T-helper 2 cell treated with Interferon-gamma antibody and Interleukin-4, amounts not matched to agents 100 ng/mL and 5 ng/mL, for 36 hours (primary cell): ENCODE measurements at regions not wholly inside any gene's neighbourhood (a gene's known extent, or its start where the extent isn't known, plus 50 kb on each side); places are given as distances from the start of the nearest gene placed in this dataset.

Experiments
- intact Hi-C: fragments of 100-400 bp; cut with micrococcal nuclease; formaldehyde crosslinking; loops from one replicate; pipeline ENCODE4 v1.15.1; 2023

DNA sequence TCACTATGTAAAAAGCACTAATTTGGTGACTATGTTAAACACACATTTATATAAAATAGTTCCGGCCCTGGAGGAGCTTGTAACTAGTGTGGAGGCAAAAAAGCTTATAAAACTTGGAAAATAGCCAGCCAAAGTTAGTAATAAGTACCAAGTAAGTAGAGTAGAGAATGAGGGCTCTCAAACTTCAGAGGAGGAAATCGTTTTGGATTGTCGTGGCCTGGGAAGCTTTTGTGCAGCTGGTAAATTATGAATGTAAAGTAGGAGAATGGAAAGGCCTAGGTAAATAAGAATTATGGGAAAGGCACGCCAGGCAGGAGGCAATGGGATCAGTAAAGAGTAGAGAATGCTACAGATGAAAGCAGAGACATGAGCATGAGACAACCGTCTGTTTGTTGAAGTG lies 832.7 kb upstream of the ZNF608 start:
- intact Hi-C loops, result no loop called here

DNA sequence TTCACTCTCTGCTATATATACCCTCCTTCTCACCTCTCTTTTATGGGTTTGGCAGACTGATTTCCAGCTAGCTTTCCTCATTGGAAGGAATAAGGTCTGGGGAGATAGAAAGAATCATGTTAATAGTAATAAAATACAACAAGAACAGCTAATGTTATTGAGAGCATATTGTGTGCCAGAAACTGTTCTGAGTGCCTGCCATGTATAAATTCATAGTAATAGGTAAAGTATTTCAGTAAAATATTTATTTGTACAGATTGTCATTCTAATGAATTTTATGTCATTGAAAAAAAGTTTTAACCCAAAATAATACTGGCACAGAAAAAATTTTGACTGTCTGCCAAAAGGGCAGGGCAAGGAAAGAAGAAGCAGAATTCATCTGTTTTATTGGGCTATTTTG lies 834.9 kb upstream of the ZNF608 start:
- intact Hi-C loops, result no loop called here

DNA sequence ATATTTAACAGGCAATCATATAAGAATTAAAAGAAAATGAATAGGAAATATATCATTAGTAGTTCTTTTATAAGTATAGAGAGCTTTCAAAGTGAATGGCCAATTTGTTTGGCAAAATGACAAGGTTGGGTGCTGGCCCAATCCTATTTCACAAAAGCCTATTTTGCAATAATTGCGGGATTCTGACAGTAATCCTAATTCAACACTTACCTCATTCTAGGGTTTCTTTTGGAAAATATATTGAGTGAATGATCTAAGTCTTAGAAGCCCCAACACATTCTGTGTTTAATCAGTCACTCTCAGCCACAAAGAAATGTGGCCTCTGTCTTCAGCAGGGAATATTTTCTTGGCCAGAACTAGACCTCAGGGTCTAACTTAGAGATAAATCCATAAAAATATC lies 835.9 kb upstream of the ZNF608 start:
- intact Hi-C loops, result no loop called here

DNA sequence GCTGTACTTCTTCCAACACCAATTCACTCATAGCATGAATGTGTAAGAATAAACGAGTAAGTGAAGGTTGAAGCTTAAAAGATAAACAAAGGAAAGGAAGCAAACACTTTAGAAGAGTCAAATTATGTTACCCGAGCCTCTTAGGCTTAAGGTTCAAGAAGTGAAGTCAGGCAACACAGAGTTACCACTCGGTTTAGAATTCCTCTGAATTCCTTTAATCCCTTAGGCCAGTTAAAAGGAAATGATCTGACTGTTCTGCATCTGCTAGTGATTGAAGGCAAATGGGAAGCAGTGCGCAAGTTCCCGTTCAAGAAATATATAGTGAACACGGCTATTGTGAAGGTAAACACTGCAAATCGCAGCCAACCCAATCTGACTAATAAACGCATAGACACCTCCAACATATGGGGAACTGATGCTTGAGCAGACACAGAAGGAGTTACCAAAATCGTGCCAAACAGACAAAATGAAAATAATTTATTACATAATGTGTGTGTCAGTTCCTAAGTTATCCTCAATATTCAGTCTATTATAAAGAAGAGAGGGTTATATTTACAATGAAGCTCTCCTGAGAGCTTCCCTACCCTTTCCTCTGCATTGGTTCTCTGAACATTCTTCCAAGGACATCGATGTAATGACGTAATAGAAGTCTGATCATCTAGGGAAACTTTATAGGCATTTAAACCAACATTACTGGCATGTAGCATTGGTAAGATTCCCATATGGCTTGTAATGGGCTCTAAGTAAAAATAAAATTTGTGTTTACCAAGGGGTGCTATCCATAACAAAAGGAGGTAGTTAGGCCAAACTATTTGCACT lies 837.1 kb upstream of the ZNF608 start:
- intact Hi-C loops, result no loop called here

DNA sequence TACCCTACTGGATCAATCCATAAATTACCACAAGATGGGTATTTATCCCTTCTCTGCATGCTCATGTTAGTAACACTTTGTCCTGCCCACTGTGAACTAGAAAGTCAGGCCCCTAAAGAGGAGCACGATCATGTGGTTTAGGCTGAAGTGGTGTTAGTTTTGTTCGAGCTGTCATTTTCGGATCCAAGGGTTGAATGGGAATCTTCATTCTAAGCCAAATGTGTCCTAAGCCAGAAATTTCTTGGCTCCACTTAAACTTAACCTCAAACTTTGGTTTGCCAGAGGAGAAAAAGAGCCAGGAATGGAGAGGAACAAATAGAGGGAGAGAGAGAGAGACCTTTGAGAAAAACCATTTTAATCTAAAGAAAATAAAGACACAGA lies 837.7 kb upstream of the ZNF608 start:
- intact Hi-C loops, result no loop called here

DNA sequence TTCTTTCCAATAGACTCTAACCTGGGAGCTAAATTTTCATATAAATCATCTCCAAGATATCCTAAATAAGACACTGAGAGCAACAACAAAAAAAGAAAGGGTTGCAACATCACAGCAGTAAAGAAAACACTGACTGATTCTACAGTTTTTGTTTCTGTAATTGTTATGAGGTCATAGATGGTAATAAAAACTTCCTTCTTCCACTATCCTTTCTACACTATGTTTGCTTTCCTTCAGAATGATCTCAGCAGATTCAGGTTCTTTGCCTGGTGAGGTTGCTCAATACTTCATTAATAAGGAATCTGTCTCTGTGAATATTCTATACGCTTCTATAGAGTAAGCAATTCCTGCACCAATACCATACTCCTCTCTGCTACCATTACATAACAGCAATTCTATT lies 835.6 kb upstream of the GRAMD2B start:
- intact Hi-C loops, result no loop called here

DNA sequence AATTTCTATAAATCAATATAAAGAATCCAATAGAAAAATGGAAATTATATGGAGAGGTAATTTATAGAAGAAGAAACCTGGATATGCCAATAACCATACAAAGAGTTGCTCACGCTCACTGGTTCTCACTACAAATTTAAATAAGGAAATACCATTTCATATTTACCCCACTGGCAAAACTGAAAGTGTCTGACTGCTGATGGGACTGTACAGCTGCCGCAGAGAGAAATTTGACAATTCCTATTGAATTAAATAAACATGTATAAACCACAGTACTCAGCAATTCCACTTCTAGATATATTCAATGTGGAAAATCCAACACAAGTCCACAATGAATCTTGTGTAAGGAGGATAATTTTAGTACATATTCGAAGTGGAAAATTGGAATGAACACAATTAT lies 830.4 kb upstream of the GRAMD2B start:
- intact Hi-C loops, result no loop called here

DNA sequence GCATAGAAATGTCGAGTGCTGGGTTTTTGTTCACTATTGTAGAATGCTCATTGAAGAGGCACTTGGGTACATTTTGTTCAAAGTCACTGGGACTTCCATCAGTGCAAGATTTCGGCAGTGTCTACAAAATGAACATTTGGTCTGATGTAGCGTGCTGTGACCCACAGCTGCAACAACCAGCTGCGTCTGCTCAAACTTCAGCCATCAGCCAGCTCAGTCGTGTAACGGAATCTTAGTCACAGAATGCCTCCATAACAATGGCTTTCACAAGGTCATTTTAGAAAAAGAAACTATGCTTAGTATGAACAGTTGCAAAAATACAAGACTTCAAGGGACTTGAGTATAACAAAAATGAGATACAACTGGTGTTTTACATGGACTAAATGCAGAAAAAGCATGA lies 828.1 kb upstream of the GRAMD2B start:
- intact Hi-C loops, result no loop called here

DNA sequence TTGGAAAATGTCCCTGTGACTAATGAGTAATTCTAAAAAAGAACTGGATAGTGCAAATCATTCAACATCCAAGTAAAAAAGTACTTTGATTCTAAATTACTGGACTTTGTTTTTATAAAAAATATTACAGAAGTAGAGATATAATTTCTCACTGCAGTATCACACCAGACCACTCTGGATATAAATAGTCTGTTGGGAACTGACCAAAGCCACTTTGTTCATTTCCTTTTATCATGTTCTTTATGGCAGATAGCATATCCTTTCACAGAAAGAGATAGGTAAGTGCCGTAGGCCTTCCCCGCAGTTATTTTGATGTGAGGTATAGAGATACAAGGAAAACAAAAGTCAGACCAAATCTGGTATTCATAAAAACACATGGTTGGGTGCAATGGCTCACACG lies 827.4 kb upstream of the GRAMD2B start:
- intact Hi-C loops, result no loop called here

DNA sequence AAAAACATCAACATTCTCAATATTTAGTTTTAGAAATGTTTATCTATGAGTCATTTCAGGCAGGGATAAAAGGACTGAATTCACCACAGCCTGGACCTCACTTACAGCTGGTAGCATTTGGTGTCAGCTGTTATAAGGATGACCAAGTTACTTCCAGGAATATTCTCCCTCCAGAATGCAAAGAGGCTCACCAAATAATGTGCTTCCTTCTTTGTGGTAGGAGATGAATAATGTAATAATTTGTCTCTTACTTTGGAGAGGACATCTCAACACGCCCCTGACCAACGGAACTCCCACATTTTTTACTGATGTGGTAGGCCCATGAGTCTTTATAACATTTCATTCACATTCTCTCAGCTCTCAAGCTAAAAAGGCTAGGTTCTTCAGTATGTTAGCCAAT lies 825.9 kb upstream of the GRAMD2B start:
- intact Hi-C loops, result no loop called here

DNA sequence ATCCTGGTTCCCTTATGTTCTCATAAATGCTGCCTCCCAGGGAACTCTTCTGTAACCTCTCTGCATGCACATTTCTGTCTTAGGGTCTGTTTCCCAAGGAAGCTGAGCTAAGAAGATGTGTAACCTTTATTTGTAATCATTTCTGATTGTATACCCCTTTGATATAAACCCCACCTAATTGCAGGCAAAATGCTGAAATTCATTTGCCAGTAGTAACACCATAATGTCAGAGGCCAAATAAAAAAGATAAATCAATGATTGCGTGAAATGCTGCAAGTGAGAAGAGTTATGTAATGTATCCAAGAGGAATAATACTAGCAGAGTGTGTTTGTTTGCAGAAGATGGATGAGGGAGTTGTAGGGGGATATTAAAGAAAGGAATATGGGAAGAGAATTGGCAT lies 822.6 kb upstream of the GRAMD2B start:
- intact Hi-C loops, result no loop called here

DNA sequence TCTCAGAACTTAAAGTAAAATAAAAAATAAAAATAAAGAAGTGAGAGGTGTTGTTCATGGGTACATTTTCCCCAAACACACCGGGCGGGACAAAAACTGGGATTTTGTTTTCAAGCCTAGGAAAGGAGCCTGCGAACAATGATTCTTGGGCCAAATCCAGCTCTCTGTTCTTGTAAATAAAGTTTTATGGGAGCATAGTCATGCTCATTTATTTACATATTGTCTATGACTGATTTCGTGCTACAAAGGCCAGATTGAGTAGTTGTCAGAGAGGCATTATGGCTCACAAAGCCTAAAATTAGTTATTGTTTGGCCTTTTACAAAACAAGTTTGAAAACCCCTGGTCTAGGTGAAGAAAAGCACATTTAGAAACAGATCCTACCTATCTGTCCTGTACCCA lies 821.0 kb upstream of the GRAMD2B start:
- intact Hi-C loops, result no loop called here

DNA sequence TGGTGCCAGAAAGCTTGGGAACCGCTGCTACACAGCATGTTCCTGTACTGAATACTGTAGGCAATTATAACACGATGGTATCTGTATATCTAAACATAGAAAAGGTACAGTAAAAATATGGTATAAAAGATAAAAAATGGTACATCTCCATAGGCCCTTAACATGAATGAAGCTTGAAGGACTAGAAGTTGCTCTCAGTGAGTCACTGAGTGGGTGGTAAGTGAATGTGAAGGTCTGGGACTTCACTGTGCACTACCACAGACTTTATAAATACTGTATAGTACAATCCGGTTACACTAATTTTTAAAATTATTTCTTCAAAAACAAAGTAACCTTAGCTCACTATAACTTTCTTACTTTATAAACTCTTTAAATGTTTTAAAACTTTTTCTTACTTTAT lies 819.9 kb upstream of the GRAMD2B start:
- intact Hi-C loops, result no loop called here

DNA sequence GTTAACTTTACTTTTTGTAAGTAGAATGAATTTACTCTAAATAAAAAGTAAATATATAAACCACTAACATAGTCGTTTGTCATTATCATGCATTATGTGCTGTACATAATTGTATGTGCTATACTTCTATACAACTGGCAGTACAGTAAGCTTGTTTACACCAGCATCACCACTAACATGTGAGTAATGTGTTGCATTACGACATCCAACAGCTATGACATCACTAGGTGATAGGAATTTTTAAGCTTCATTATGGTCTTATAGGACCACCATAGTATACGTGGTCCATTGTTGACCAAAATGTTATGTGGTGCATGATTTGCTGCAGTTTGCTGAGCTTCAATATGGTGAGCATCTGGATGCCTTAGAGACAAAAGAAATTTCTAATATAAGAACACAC lies 819.1 kb upstream of the GRAMD2B start:
- intact Hi-C loops, result no loop called here

DNA sequence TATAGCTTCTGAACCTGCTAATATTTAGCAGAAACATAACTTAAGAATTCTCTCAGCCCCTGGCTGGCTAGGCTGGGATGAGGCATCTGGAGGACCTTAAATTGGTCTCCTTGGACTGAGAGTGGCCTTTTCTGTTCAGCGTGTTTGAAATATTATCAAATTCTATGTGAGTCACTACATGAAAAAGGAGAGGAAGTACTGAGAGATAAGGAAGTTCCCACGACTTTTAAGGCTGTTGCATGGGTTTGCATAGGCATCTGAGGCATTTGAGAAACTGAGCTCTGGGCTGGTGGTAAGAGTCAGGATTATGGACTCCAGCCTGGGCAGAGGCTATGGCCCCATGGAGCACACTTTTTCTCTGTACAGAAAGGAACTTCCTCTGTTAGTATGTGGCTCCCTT lies 816.2 kb upstream of the GRAMD2B start:
- intact Hi-C loops, result no loop called here

DNA sequence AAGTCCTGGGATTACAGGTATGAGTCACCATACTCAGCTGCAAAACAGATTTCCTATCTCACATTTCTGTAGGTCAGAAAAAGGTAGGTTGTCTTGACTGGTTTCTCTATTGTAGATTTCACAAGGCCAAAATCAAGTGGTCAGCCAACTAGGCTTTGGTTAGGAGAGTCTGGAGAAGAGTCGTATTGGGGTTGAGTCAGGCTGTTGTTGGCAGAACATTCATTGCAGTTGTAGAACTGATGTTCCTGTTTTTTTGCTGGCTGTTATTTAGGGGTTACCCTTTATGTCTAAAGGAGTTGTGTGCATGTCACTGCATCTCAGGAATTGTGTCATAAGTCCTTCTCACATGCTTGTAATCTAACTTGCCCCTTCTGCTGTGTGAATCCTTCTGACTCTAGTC lies 814.2 kb upstream of the GRAMD2B start:
- intact Hi-C loops, result no loop called here

DNA sequence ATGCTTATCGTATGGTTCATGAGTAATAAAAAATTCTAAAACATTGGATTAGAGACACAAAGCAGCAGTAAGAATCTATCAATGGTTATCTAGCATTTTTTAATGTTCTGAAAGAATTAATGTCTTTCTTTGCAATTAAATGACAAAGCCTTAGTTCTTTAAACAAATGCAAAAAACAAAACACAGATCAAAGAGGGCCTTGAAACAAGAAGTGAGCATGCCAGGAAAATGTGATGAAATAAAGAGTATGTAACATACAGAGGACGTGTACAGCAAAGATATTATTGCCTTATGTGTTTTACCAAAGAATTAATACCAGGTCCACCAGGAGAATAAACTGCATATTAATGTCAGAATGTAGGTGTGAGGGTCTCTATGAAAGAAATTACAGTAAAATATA lies 812.3 kb upstream of the GRAMD2B start:
- intact Hi-C loops, result no loop called here

DNA sequence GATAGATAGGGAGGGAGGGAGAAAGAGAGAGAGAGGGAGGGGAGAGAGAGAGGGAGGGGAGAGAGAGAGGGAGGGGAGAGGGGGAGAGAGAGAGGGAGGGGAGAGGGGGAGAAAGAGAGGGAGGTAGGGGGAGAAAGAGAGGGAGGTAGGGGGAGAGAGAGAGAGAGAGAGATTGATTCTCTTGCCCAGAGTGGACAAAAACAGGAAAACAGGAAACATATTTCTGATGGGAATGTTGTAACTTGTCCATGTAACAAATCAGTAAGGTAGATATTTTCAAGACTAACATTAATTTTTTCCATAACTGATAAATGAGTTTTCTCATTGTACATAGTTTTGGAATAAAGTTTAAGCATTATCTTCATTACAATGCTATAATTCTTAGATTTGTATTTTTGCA lies 811.7 kb upstream of the GRAMD2B start:
- intact Hi-C loops, result no loop called here

DNA sequence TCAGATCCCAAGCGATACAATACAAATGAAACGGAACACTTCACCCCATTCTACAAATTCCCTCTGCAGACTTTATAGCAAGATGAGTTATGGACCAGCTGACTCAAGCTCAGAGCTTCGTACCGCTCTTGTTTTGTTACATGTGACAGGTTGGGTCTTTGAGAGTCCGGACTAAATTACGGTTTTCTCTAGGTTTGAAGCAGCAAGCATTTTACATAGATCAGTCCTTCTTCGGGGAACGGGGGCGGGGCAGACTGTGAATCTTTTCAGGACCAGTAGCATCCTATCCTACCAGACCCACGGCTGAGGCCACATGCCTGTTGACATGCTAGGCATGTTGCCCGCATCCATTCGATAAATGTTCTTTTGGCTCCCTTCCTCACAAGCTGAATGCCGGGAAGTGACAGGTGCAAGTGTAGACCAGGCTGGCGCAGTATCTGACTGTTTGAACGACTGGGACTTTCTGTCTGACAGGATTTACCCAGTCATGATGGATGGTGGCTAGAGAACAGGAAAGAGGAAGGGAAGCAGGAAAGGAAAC lies 811.0 kb upstream of the GRAMD2B start:
- intact Hi-C loops, result no loop called here

DNA sequence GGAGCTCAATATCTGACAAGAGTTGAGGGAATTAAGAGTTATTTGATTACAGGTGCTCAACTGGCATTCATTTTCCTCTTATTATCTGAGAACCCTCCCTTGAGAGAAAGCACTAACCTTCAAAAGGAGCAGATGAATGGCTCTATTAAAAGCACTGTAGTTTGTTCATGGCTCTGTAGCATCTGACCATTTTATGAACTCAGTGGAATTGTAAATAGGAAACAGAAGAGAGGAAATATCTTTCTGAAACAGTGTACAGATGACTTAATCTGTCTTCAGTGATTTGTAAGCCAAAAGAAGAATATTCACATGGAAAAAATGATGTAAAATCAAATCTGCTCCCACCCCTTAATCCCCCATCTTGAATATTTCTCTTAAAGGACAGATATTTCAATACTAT lies 810.4 kb upstream of the GRAMD2B start:
- intact Hi-C loops, result no loop called here

DNA sequence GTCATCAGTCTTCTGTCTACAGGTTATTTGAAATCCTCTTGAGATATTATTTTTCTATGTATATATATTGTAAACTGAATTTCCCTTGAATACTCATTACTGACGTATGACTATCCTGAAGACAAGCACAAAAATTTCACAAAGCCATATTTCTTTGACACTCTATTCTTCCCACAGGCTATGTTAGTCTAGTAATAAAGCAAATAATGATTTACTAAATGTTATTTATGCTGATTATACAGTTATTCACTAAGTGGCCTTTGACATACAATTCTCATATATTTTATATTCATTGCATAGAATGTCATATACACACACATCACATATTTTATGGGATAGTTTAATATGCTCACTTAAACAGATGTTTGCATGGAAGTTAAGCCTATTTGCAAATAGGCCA lies 793.0 kb upstream of the GRAMD2B start:
- intact Hi-C loops, result no loop called here

DNA sequence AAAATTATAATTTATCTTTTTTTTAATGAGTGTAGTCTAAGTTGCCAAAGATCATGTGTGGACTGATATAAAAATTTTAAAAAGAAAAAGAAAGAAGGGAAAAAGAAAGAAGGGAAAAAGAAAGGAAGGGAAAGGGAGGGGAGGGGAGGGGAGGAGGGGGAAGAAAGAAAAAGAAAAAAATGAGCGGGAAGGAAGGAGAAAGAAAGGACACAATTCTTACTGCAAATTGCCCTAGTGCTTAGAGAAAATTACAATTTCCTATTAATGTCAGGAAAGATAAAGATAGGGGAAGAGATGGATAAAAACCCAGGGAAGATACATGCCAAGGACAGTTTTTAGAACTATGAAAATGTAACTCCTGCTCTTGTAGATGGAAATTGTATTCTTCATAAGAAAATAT lies 789.7 kb upstream of the GRAMD2B start:
- intact Hi-C loops, result no loop called here

DNA sequence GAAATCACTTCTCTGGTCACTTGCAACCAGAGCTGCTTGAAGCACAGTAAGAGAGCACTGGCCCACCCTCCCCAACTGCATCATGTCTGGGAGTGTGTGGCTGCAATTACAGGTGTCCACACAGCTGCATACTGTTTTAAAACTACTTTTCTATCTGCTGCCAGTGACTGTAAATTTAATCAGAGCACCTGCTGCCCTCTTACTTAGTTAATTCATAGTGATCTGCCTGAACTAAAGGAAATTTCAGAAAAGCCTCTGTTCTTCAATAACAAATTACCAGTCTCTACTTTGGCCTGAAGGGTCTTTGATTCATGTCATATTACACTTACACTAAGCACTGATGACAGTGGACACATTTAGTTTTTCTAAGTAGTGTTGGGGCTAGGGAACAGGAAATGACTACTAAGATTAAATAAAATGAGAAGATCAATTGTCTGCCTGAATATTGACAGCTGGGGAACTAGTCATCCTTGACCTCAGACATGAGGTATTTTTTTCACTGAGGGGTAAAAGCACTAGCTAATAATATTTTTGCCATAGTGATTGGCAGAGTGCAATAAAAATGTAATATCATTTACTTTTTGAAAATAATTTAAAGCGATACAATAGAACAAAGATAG lies 788.9 kb upstream of the GRAMD2B start:
- intact Hi-C loops, result no loop called here
